ENCODE measurements at regions not wholly inside any gene's neighbourhood (a gene's known extent, or its start where the extent isn't known, plus 50 kb on each side); places are given as distances from the start of the nearest gene placed in this dataset.

GRCh38 chr6:22028403-22029090 is 268.3 kb downstream of the PRL start:
- Histone ChIP-seq H3K4ac (ENCODE audit: low read depth, low read length) (no peak overlapping the region), H3K79me2 (ENCODE audit: insufficient read depth, low read length) (no peaks in the 10 kb centered on the region), H3K27me3 (ENCODE audit: insufficient read depth, low read length) (no peaks in the 10 kb centered on the region), H3K4me2 (ENCODE audit: insufficient read depth, insufficient read length, low read length) (no peak overlapping the region), H3K9me3 (ENCODE audit: control insufficient read depth, low read depth, low read length) (no peaks in the 10 kb centered on the region), H2BK15ac (ENCODE audit: low read depth, low read length) (no peak overlapping the region), H2BK20ac (ENCODE audit: low read depth, low read length, poor library complexity, severe bottlenecking) (no peak overlapping the region), H3K23ac (ENCODE audit: insufficient read length, low read depth, low read length) (no peak overlapping the region), H2BK12ac (ENCODE audit: insufficient read length, low read depth, low read length) (no peak overlapping the region), H3K14ac (ENCODE audit: insufficient read depth, low read length) (no peak overlapping the region), H3T11ph (ENCODE audit: low read length) (no peak overlapping the region), H3K23me2 (ENCODE audit: insufficient read length, low read depth, low read length, poor library complexity, severe bottlenecking) (no peaks in the 10 kb centered on the region), H3K4me1 (ENCODE audit: insufficient read depth, low read length) (no peaks in the 10 kb centered on the region; the same call in 1 of the 2 replicates), H2AK5ac (ENCODE audit: insufficient read length, low read length) (no peak overlapping the region), H3K27ac (ENCODE audit: insufficient read length, low read depth, low read length) (no peak overlapping the region), H4K91ac (ENCODE audit: insufficient read length, low read depth, low read length) (no peak overlapping the region), H4K8ac (replicated peaks; ENCODE audit: insufficient read length, low read depth, low read length) (no peak overlapping the region), H3K9ac (ENCODE audit: extremely low read depth, insufficient read length, low read length) (no peak overlapping the region), H2AFZ (ENCODE audit: low read length) (no peak overlapping the region), H2BK120ac (ENCODE audit: low read depth, low read length, poor library complexity, severe bottlenecking) (no peak overlapping the region), H4K5ac (ENCODE audit: insufficient read length, low read depth, low read length) (no peak overlapping the region), H3K79me1 (ENCODE audit: insufficient read depth, low read depth, low read length, poor library complexity, severe bottlenecking) (no peaks in the 10 kb centered on the region), H4K20me1 (ENCODE audit: control insufficient read depth, insufficient read depth, insufficient read length) (no peaks in the 10 kb centered on the region), H3K18ac (ENCODE audit: insufficient read length, low read depth, low read length) (no peak overlapping the region), H2BK5ac (ENCODE audit: insufficient read length, low read length) (no peak overlapping the region), H3K56ac (ENCODE audit: insufficient read length, low read depth, low read length) (no peak overlapping the region)
- Mint-ChIP-seq H3K36me3 (ENCODE audit: insufficient read depth in 1 of 3, low read depth in 3 of 3) (peaks cover 12 to 35% (median 12%) of the 10 kb centered on the region in 3 experiments), H3K9me3 (peaks cover 0 to 2% of the 10 kb centered on the region in 2 experiments; a peak in 1 of 5 replicates), H3K27ac (peak overlapping the region in 2 of 3 experiments; percentile 32 to 40; a peak in 4 of 7 replicates), H3K27me3 (ENCODE audit: low read depth) (no peaks in the 10 kb centered on the region), H3K4me3 (no peak overlapping the region), H3K4me1 (peaks cover 36 to 43% of the 10 kb centered on the region in 2 experiments)
- WGBS (ENCODE audit: extremely low coverage, insufficient read length, low lambda C conversion rate): no CpG with 5 or more reads among the region's 7 CpGs
- TF ChIP-seq CTCF (conservative IDR thresholded peaks at IDR 0.05): no peak
- DNase-seq: no peak
